Calu3 (cell line): ENCODE measurements at regions not wholly inside any gene's neighbourhood (a gene's known extent, or its start where the extent isn't known, plus 50 kb on each side); places are given as distances from the start of the nearest gene placed in this dataset.

Source experiments
- BruUV-seq: library from RNA; stranded (reverse); fragments of 400-500 nt; replicated peaks from 2 replicates; lab custom pipeline; 2021; lab: Mats Ljungman, UMichigan
- CTCF ChIA-PET: fragments of 300-600 bp; sonication (Branson Sonifier 250); formaldehyde crosslinking; loops from one replicate; lab custom pipeline; 2022; ENCODE audit warnings: antibody characterized with exemption; lab: Charles Lee
- DNase-seq: peaks from one replicate; pipeline ENCODE4 v3.0.0; 2022
- H3K27ac Mint-ChIP-seq: one replicate; pipeline ENCODE4 v1.8.0; 2022; ENCODE audit warnings: mixed read lengths; ENCODE audit not compliant: unreplicated experiment
- H3K27me3 Mint-ChIP-seq: one replicate; pipeline ENCODE4 v1.8.0; 2022; ENCODE audit warnings: mixed read lengths; ENCODE audit not compliant: unreplicated experiment
- H3K36me3 Mint-ChIP-seq: one replicate; pipeline ENCODE4 v1.8.0; 2022; ENCODE audit warnings: mild to moderate bottlenecking, moderate library complexity, mixed read lengths; ENCODE audit not compliant: insufficient read depth, unreplicated experiment
- H3K4me1 Mint-ChIP-seq: one replicate; pipeline ENCODE4 v1.8.0; 2022; ENCODE audit warnings: mild to moderate bottlenecking, low read depth, mixed read lengths; ENCODE audit not compliant: unreplicated experiment
- H3K4me3 Mint-ChIP-seq: one replicate; pipeline ENCODE4 v1.8.0; 2022; ENCODE audit warnings: mild to moderate bottlenecking, low read depth, moderate library complexity, mixed read lengths; ENCODE audit not compliant: unreplicated experiment
- H3K9me3 Mint-ChIP-seq: one replicate; pipeline ENCODE4 v1.8.0; 2022; ENCODE audit warnings: low read depth, mixed read lengths; ENCODE audit not compliant: unreplicated experiment
- intact Hi-C: fragments of 100-400 bp; cut with micrococcal nuclease; formaldehyde crosslinking; loops from one replicate; pipeline ENCODE4 v1.10.0; 2022; ENCODE audit not compliant: unreplicated experiment
- TF ChIP-seq, protein P1 (sequence below): fragments of 200-600 bp; IDR thresholded peaks from one replicate; pipeline ENCODE4 v1.8.0; 2022; ENCODE audit warnings: antibody characterized with exemption; ENCODE audit not compliant: unreplicated experiment

GRCh38 chr5:167721926-167722440 is 569.5 kb upstream of the WWC1 start:
- Mint-ChIP-seq H3K27ac (no peak overlapping the region), H3K4me1 (peaks cover 11% of the 10 kb centered on the region), H3K9me3 (no peaks in the 10 kb centered on the region), H3K27me3 (no peaks in the 10 kb centered on the region), H3K36me3 (no peaks in the 10 kb centered on the region), H3K4me3 (no peak overlapping the region)
- intact Hi-C loops: no loop called here
- TF ChIP-seq, protein P1, sequence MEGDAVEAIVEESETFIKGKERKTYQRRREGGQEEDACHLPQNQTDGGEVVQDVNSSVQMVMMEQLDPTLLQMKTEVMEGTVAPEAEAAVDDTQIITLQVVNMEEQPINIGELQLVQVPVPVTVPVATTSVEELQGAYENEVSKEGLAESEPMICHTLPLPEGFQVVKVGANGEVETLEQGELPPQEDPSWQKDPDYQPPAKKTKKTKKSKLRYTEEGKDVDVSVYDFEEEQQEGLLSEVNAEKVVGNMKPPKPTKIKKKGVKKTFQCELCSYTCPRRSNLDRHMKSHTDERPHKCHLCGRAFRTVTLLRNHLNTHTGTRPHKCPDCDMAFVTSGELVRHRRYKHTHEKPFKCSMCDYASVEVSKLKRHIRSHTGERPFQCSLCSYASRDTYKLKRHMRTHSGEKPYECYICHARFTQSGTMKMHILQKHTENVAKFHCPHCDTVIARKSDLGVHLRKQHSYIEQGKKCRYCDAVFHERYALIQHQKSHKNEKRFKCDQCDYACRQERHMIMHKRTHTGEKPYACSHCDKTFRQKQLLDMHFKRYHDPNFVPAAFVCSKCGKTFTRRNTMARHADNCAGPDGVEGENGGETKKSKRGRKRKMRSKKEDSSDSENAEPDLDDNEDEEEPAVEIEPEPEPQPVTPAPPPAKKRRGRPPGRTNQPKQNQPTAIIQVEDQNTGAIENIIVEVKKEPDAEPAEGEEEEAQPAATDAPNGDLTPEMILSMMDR: no peak
- CTCF ChIA-PET: no interaction called here
- no TSS peak for BruUV-seq
- no peak for DNase-seq

DNA sequence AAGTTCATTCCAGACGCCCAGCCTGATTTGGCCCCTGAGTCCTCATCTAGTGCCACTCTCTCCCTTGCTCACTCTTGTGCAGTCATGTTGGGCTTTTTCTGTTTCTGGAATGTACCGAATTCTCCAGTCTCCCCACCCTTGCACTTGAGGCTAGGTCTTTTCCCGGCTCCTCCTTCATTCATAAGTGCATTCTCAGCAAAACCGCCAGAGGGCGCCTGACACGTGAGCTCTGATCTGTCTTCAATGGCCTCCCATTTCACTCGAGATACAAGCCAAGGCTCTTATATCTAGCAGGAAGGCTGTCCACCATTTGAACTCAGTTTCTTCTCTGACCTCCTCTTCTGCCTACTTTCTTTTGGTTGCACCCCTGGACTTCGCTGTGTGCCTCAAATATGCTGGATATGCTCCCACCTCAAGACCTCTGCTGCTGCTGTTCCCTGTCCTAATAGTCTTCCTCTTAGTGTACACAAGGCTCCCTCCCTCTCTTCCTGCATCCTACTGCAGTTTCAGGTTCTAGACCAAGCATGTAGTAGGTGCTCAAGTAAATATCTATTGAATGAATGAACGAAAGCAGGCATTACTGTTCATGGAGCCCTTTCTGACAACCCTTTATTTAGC is 568.1 kb upstream of the WWC1 start:
- peak; percentile 82 for DNase-seq
- Mint-ChIP-seq H3K4me1 (peaks cover 11% of the 10 kb centered on the region), H3K9me3 (no peaks in the 10 kb centered on the region), H3K27ac (peak overlapping the region; percentile 45), H3K4me3 (no peak overlapping the region), H3K27me3 (no peaks in the 10 kb centered on the region), H3K36me3 (no peaks in the 10 kb centered on the region)
- TF ChIP-seq, protein P1: peak; percentile 94
- CTCF ChIA-PET: interaction anchor here (0.6 to 1.2 kb wide), 6 partner anchors 20 to 497 kb away, joined by 3 to 10 read pairs (median 4); no protein-coding TSS in a partner anchor
- intact Hi-C loops: loop anchor here (1.0 kb wide), 3 partner anchors 135 to 496 kb away; no protein-coding TSS in a partner anchor
- no TSS peak for BruUV-seq

DNA sequence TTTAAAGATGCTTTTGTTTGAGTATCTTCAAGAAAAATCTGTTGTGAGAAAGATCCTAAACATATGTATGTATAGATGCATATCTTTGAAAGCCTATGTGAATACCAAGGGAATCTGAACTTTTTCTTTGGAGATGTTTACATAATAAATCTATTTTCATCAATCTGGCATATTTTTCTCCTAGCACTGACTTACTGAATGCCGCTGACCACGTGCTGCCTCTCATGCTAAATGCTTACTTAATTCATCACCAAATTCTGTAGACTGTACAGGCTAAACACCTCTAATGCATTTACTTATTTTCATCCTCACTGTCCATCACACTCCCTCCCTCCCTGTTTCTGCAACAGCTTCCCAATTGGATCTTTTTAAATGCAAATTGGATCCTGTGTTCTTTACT is 566.2 kb upstream of the WWC1 start:
- no TSS peak for BruUV-seq
- Mint-ChIP-seq H3K4me1 (peaks cover 11% of the 10 kb centered on the region), H3K27ac (no peak overlapping the region), H3K9me3 (no peaks in the 10 kb centered on the region), H3K36me3 (no peaks in the 10 kb centered on the region), H3K27me3 (no peaks in the 10 kb centered on the region), H3K4me3 (no peak overlapping the region)
- CTCF ChIA-PET: no interaction called here
- no peak for DNase-seq
- TF ChIP-seq, protein P1: no peak
- intact Hi-C loops: no loop called here

DNA sequence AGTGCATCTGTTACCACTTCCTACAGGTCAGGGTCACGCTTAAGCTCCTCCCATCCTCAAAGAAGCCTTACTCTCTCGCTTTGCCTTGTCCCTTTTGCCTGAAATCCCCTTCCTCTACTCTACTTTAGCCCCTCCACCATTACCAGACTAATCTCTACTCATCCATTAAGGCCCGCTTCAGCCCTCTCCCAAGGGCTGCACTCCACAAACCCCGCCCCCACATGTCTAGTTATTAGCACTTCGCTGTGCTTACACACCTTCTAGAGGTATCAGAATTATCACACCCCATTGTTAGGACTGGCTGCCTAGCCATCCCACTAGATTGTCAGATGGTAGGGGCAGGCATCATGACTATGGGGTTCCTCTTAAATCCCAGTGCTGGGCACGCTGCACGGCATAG is 565.7 kb upstream of the WWC1 start:
- BruUV-seq: no TSS peak
- H3K9me3 Mint-ChIP-seq: no peaks in the 10 kb centered on the region
- no peak overlapping the region for H3K27ac Mint-ChIP-seq
- DNase-seq: no peak
- H3K27me3 Mint-ChIP-seq: no peaks in the 10 kb centered on the region
- intact Hi-C loops: no loop called here
- H3K4me3 Mint-ChIP-seq: no peak overlapping the region
- H3K4me1 Mint-ChIP-seq: peaks cover 11% of the 10 kb centered on the region
- TF ChIP-seq, protein P1: no peak
- no peaks in the 10 kb centered on the region for H3K36me3 Mint-ChIP-seq
- CTCF ChIA-PET: no interaction called here
